ENCODE measurements at regions not wholly inside any gene's neighbourhood (a gene's known extent, or its start where the extent isn't known, plus 50 kb on each side); places are given as distances from the start of the nearest gene placed in this dataset.

DNA sequence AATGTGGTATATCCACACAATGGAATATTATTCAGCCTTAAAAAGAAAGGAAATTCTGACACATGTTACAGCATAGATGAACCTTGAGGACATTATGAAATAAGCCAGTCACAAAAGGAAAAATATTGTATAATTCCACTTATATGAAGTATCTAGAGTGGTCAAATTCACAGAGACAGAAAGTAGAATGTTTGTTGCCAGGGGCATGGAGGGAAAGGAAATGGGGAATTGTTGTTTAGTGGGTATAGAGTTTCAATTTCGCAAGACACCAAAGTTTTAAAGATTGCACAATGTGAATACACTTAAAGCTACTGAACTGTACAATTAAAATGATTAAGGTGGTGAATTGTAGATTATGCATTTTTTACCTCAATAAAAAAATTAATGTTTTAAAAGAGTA is 92.9 kb downstream of the TXNL1 start:
- DNase-seq = no peak

GRCh38 chr18:56542476-56542875 is 95.9 kb downstream of the TXNL1 start:
- no peak for DNase-seq

- no peak for DNase-seq
These were observed 96.6 kb downstream of the TXNL1 start for GRCh38 chr18:56541793-56542192.

DNA sequence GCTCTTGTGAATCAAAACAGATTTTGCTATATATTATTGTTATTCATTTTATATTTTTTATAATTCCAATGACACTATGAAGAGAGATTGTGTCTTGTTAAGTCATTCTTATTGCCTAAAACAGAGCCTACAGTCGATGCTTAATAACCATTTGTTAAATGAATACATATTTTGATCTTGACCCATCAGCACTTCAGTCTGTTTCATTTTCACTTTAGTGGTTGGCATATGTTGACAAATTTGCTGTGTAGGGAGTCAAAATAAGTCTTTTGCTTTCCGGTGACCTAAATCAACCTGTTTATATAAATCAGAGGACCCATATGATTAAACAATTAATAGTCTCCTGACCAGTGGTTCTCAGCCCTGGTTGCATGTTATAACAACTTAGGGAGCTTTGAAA is 97.1 kb downstream of the TXNL1 start:
- DNase-seq = no peak

DNA sequence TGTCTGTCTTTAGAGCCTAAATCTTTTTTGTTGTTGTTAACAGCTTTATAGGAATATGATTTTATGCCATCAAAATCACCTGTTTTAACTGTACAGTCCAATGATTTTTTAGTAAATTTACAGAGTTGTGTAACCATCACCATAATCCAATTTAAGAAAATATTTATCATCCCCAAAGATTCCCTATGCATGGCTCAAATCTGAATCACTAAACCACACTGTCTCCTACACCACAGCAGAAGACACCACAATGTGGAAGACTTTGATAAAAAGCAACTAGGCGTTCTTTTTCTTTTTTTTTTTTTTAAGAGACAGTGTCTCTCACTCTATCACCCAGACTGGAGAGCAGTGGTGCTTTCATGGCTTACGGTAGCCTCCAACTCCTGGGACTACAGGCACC is 99.6 kb downstream of the TXNL1 start:
- no peak for DNase-seq

DNA sequence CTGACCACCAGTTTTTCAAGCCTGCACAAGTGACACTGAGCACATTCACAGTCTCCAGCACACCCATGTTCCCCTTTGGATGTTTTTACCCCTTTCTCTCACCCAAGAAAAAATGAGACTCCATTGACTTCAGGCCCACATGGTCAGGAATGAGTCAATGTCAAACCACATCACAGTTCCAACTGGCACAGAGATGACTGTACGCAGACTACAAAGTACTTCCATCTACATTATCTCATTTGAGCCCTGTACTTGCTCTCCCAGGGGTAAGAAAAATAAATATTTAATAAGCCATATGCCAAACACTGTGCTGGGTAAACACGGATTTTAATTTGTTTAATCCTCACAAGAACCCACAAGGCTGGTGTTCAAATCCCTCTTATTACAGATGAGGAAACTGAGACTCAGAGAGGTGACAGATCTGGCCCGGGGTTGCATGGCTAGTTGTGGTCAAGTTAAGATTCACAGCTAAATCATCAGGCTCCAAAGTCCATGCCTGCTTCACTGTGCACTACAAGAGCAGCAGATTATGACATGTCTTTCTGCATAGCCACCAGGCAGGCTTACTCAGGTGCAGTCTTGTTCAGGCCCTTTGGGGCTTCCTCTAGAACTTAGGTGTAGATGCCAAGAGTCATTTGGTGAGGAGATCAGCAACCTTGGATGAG is 106.1 kb downstream of the TXNL1 start:
- DNase-seq = no peak

- DNase-seq = no peak
These were observed 115.6 kb downstream of the TXNL1 start for GRCh38 chr18:56522816-56523215.

DNA sequence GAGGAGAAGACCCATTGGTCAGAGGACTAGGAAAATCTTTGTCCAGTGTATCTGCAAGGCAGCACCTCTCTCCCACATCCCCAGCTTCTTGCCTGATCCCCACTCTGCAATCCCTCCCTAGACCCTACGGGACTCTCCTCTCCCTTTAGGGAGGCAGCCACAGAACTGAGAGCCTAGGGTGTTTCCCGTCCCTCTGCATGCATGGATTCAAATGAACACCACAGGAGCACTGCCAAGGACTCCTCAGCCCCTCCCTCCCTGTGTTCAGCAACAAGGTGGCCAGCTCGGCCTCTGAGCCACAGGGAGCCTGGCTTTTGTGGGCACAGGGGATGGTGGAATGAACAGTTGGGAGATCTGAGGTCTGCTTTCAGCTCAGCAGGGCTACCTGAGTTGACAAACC is 117.1 kb downstream of the TXNL1 start:
- DNase-seq = no peak

GRCh38 chr18:56517761-56518160 is 120.6 kb downstream of the TXNL1 start:
- no peak for DNase-seq

GRCh38 chr18:56517196-56517595 is 121.2 kb downstream of the TXNL1 start:
- no peak for DNase-seq

DNA sequence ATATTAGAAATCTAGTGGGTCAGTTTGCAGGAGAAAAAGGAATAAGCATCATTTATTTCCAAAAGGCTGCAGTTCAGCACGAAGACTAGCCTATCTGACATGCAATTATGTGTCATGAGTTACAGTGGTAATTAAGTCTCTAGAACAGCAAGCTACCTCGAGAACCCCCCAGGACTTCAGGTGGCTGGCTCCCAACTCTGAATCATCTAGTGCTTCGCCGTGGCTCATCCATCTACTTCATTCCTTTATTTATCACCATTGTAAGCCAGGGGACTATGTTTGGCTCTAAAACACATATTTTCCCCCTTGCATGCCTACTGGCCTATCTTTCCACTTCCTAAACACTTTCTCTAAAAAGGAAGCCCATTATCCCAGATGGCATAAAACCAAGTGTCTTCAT is 121.6 kb downstream of the TXNL1 start:
- DNase-seq = no peak

GRCh38 chr18:56515522-56515921 is 122.9 kb downstream of the TXNL1 start:
- DNase-seq = no peak

GRCh38 chr18:56511996-56512395 is 126.4 kb downstream of the TXNL1 start:
- DNase-seq = no peak

DNA sequence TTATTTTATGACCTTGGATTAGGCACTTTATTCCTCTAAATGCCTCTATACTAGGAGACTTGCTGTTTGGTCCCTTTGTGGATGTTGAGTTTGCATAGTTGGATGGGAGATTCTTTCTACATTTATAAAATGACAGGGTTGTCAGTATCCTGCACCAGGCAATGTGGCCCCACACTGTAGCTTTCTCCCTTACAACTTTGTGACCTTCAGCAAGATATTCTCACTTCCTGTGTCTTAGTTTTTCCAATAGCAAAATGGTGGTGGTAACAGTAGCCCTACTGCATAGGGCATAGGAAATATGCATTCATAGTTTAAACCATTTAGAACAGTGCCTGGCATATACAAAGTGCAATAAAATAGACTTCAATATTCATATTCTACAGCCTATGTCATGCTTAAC is 128.3 kb downstream of the TXNL1 start:
- no peak for DNase-seq

DNA sequence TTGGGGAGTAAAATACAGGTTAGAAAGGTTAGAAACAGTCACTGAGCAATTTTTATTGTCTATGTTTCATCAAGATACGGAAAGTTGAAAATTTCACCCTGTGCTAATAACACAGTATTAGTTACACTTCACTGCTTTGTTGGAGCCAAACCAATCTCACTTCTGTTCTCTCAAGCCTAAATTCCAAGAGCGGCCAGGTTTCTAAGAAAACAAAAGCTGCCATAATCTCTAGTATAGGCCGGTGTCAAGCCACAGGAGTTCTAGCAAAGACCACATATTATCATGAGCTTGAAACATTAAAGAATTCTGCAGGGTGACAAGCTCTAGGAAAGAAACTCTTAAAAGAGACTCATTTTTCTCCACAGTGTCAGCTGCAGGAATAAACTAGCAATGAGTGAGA is 128.7 kb downstream of the TXNL1 start:
- DNase-seq = no peak

GRCh38 chr18:56508370-56509036 is 129.9 kb downstream of the TXNL1 start:
- DNase-seq = no peak

- no peak for DNase-seq
These were observed 132.4 kb downstream of the TXNL1 start for GRCh38 chr18:56505971-56506370.

DNA sequence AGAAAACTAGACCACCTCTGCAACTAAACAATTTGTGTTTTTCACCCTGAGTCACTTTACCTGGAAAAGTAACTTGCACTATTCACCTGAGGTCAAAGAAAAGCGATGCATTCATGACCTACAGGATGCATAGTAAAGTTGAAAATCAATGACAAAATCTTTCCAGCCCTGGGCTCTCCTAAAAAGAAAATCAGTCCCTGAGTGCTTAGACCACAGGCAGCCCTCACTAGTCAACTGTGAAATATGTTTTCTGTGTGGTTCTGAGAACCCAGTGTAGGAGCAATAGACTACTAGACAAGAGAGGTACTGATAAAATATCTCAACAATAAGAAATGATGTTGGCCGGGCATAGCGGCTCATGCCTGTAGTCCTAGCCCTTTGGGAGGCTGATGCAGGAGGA is 133.1 kb downstream of the TXNL1 start:
- no peak for DNase-seq

DNA sequence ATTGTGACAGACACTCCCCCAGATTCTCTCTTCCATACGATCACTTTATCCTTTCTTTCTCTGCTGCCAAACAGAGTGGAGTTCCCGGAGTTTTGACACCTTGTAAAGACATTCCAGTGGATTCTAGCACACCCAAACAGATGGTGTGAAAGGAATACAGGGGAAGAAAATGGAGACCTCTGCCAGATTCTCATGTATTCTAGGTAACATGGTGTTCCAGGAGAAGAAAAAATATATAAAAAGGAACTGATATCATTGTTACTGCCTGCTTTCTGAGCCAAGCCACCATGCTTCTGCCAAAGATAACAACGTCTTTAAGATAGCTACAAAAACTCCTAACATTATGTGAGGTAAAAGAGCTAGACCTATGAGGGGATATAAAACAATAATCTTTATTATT is 136.5 kb downstream of the TXNL1 start:
- DNase-seq = no peak

DNA sequence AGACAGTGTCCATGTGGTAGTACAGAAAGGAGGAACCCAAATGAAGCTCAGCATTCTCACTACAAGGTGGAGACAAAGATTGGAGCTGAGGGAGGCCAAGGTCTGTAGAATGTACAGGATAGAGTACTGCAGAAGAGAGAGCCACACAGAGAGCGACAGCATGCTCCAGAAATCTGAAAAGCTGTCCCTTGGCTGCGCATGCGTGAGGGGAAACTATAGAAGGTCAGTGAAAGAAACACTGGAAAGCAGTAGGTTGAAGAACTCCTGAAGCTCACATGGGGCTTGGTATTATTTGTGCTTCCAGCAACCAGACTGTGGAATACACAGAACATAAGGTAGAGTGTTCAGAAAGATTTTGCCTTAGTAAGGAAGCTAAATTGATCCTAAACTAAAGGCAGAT is 142.5 kb downstream of the TXNL1 start:
- DNase-seq = no peak

DNA sequence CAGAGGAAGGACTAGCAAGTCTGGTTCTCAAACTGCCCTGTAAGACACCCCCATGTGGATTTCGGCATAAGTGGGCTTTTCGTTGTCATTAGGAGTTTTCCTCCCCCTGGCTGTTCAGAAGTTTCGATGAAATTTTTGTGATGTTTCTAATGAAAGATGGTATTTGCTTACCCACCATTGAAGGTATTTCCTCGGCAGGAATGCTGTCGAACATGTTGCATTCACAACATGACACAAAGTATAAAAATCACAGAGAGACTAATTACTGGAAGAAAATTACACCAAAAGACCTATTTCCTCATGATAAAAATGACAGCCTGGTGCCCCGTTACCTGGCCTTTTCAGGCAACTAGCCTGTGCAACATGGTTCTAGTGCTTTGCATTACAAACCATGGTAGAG is 144.9 kb downstream of the TXNL1 start:
- DNase-seq = no peak

GRCh38 chr18:56492136-56492535 is 146.3 kb downstream of the TXNL1 start:
- no peak for DNase-seq

GRCh38 chr18:56490942-56491341 is 147.4 kb downstream of the TXNL1 start:
- no peak for DNase-seq

DNA sequence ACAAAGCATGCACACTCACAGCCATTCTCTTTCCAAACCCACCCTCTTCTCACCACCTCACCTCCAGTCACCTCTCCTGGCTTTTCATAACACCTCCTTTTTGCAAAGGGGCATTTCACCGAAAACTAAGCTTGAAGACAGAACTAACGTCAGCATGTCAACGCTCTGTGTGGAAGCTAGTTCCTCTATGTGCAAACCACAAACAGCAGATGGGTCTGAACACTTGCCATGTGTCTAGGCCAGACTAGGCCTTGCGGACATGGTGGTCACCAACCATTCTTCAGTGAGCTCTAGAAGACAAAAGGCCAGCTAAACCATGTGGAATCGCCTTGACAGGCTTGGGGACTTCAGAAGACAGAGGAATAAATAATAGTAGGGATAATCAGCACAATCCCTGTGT is 148.5 kb downstream of the TXNL1 start:
- no peak for DNase-seq

- DNase-seq = no peak
These were observed 149.7 kb downstream of the TXNL1 start for GRCh38 chr18:56488739-56489138.

Data from NCI-H146 (cell line).